Heart right ventricle (tissue), 16 donors: ENCODE measurements at regions not wholly inside any gene's neighbourhood (a gene's known extent, or its start where the extent isn't known, plus 50 kb on each side); places are given as distances from the start of the nearest gene placed in this dataset.

Experiments used
- ATAC-seq, 8 donors: fragments of 200-7000 bp; cut with Tn5 transposase; one replicate each; pipeline ENCODE4 v1.9.1; 2020; ENCODE audit warnings: mild to moderate bottlenecking in 8 of 8, moderate library complexity in 8 of 8, moderate number of reproducible peaks in 1 of 8
- DNase-seq, 2 donors: peaks; one replicate each; pipeline ENCODE4 v3.0.0-alpha.2; 2020
- H3K27ac ChIP-seq, 10 donors: fragments of 200-600 bp; sonication (generic) in 2 of 10; one replicate each; pipeline versions ENCODE4 v1.5.0 to v1.8.0; 2020 to 2022; ENCODE audit warnings: mild to moderate bottlenecking in 3 of 10
- H3K27me3 ChIP-seq, 7 donors: fragments of 200-600 bp; one replicate each; pipeline ENCODE4 v1.8.0; 2021 to 2022; ENCODE audit warnings: mild to moderate bottlenecking in 2 of 7
- H3K36me3 ChIP-seq, 9 donors: fragments of 200-600 bp; sonication (generic) in 1 of 9; one replicate each; pipeline versions ENCODE4 v1.5.0 to v1.8.0; 2020 to 2022; ENCODE audit warnings: mild to moderate bottlenecking in 2 of 9
- H3K4me1 ChIP-seq, 9 donors: fragments of 200-600 bp; sonication (generic) in 1 of 9; one replicate each; pipeline versions ENCODE4 v1.5.0 to v1.8.0; 2020 to 2022; ENCODE audit warnings: mild to moderate bottlenecking in 4 of 9
- H3K4me3 ChIP-seq, 10 donors: fragments of 200-600 bp; sonication (generic) in 2 of 10; one replicate each; pipeline versions ENCODE4 v1.5.0 to v1.8.0; 2020 to 2022; ENCODE audit warnings: mild to moderate bottlenecking in 7 of 10, moderate library complexity in 2 of 10
- H3K9me3 ChIP-seq, 11 donors: fragments of 200-600 bp in 10 of 11; sonication (generic) in 2 of 11; one replicate each; pipeline versions ENCODE4 v1.5.0 to v1.8.0; 2013 to 2022; ENCODE audit warnings: mild to moderate bottlenecking in 2 of 11, control low read depth in 1 of 11, moderate library complexity in 1 of 11
- CTCF ChIP-seq, 9 donors: fragments of 200-600 bp; sonication (generic) in 2 of 9; IDR thresholded peaks; one replicate each; pipeline versions ENCODE4 v1.5.0 to v1.8.0; 2021 to 2022; ENCODE audit warnings: antibody characterized with exemption in 9 of 9, mild to moderate bottlenecking in 5 of 9, moderate library complexity in 1 of 9
- WGBS, 2 donors: extraction: QIAGEN DNeasy Blood & Tissue Kit; methylation state at CpG; one replicate each; pipeline ENCODE4 v1.1.7; 2013; ENCODE audit warnings: inconsistent platforms in 1 of 2; 5-methylcytosine and 5-hydroxymethylcytosine counted together
- intact Hi-C, 10 donors: fragments of 100-400 bp; cut with DNase I; formaldehyde crosslinking; loops; one replicate each; pipeline versions ENCODE4 v1.11.1 to v1.14.2; 2022
- donor health status: Arrhythmogenic right ventricular cardiomyopathy.
- donor health status: ischemic (EF 13 %, LVEDD 7.1; RV severe dilation, severe dysfunction).
- donor health status: healthy with polysubstance abuse.
- donor health status: DM: no; HTN: yes; CAD: no.
- donor health status: DM: no; HTN: no; CAD: no.
- donor health status: ischemic (EF 25% LVEDD 6.9; RV normal size, moderate dysfunction).
- donor health status: ischemic (EF 25% LVEDD 5.7; RV mildly dilated, moderate dysfunction).
- donor health status: healthy.
- donor health status: DM: yes; HTN: yes; CAD: no.
- donor health status: Ischemic cardiomyopathy.
- donor health status: ischemic (EF 35%, LVEDD 5.7; RV mildly dilated, moderate dysfunction).
- donor health status: nonischemic (EF 11% LVEDD 7.7; RV severe dilation, severe dysfunction).
- donor health status: DM: yes; HTN: yes; CAD: no.
- donor health status: PGD.
- donor health status: ischemic (EF 29% LVEDD 5.4; RV normal size, mild dysfunction).
- donor health status: nonischemic (EF 23%, LVEDD 6.1; RV moderate dilation, normal function).

- no peaks in the 10 kb centered on the region for H3K4me1 ChIP-seq
- no peak for DNase-seq
- no peak for ATAC-seq
- H3K36me3 ChIP-seq: no peaks in the 10 kb centered on the region
- no peak overlapping the region for H3K27ac ChIP-seq
- no peak for TF ChIP-seq CTCF (IDR thresholded peaks at IDR 0.05)
- no peak overlapping the region for H3K4me3 ChIP-seq
- WGBS, 2 donors: 69 to 84% methylated on average over 2 of the region's 2 CpGs
- peaks cover 0 to 23% (median 0%) of the 10 kb centered on the region in 11 donors for H3K9me3 ChIP-seq
- intact Hi-C loops: no loop called here
- H3K27me3 ChIP-seq: peaks cover 0 to 4% (median 0%) of the 10 kb centered on the region in 7 donors
Observed at GRCh38 chr9:65437724-65438123, 152.7 kb upstream of the FOXD4L5 start.

DNA sequence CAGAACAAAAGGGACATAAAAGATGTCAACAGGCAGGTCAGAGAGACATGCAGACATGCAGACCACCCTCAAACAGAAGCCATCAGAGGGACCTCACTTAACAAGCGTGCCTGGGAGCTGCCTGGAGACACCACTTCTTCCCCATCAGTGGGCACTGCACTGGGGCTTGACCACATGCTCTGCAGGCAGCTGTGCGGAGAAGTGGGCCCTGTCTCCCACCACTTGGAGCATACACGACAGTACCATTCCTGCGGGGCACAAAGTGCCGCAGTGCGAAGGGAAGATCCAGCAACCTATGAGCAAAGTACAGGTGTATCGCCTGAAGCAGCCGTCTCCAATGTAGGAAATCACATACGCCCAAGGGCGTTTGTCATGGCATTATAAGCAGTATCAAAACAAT, 150.5 kb upstream of the FOXD4L5 start:
- Histone ChIP-seq H3K4me3 (no peak overlapping the region), H3K9me3 (peaks cover 0 to 34% (median 0%) of the 10 kb centered on the region in 11 donors), H3K36me3 (no peaks in the 10 kb centered on the region), H3K27ac (no peak overlapping the region), H3K27me3 (peaks cover 0 to 4% (median 0%) of the 10 kb centered on the region in 7 donors), H3K4me1 (no peaks in the 10 kb centered on the region)
- WGBS, 2 donors: 82 to 88% methylated on average over 10 of the region's 10 CpGs
- ATAC-seq (no peak), DNase-seq (no peak)
- intact Hi-C loops: no loop called here
- TF ChIP-seq CTCF (IDR thresholded peaks at IDR 0.05): no peak

- no peak for ATAC-seq
- TF ChIP-seq CTCF (IDR thresholded peaks at IDR 0.05): no peak
- intact Hi-C loops: no loop called here
- no peak for DNase-seq
- Histone ChIP-seq H3K27me3 (peaks cover 0 to 6% (median 0%) of the 10 kb centered on the region in 7 donors), H3K4me3 (no peak overlapping the region), H3K36me3 (no peaks in the 10 kb centered on the region), H3K4me1 (no peaks in the 10 kb centered on the region), H3K27ac (no peak overlapping the region), H3K9me3 (peaks cover 0 to 44% (median 0%) of the 10 kb centered on the region in 11 donors)
- 89 to 90% methylated on average over 6 of the region's 6 CpGs for WGBS, 2 donors
Observed at GRCh38 chr9:65432722-65433323, 147.8 kb upstream of the FOXD4L5 start.

DNA sequence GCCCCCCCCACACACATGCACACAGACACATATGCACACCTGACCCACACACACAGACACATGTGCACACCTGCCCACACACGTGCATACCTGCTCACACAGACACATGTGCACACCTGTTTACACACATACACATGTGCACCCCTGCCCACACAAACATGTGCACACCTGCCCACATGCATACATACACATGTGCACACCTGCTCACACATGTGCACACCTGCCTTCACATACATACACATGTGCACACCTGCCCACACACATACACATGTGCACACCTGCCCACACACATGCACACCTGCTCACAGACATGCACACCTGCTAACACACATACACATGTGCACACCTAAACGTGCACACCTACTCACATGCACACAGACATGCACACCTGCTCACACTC, 147.0 kb upstream of the FOXD4L5 start:
- 74 to 86% methylated on average over 2 of the region's 2 CpGs for WGBS, 2 donors
- Histone ChIP-seq H3K27me3 (peaks cover 0 to 6% (median 0%) of the 10 kb centered on the region in 7 donors), H3K27ac (no peak overlapping the region), H3K4me1 (no peaks in the 10 kb centered on the region), H3K4me3 (no peak overlapping the region), H3K9me3 (peaks cover 0 to 52% (median 0%) of the 10 kb centered on the region in 11 donors), H3K36me3 (no peaks in the 10 kb centered on the region)
- ATAC-seq (no peak), DNase-seq (no peak)
- intact Hi-C loops: no loop called here
- no peak for TF ChIP-seq CTCF (IDR thresholded peaks at IDR 0.05)
